Activated CD8-positive, alpha-beta T cell treated with anti-CD3 and anti-CD28 coated beads, Interleukin-2, amount 10 ng/mL, durations not matched to agents 7 days and 5 days (primary cell): ENCODE measurements at regions not wholly inside any gene's neighbourhood (a gene's known extent, or its start where the extent isn't known, plus 50 kb on each side); places are given as distances from the start of the nearest gene placed in this dataset.

Experiments used
- ATAC-seq: fragments of 150-1000 bp; cut with Tn5 transposase; one replicate; pipeline ENCODE4 v1.10.0; 2021; ENCODE audit warnings: moderate library complexity
- CTCF ChIA-PET: fragments of 350-600 bp; sonication (Branson Sonifier 250); formaldehyde crosslinking; loops from one replicate; lab custom pipeline; 2021; ENCODE audit warnings: antibody characterized with exemption; lab: Charles Lee
- POLR2A ChIA-PET: fragments of 350-600 bp; sonication (Branson Sonifier 250); formaldehyde crosslinking; loops from one replicate; lab custom pipeline; 2021; ENCODE audit warnings: antibody characterized with exemption; lab: Charles Lee
- DNase-seq: peaks from one replicate; pipeline ENCODE4 v3.0.0-alpha.2; 2020
- H3K27ac Mint-ChIP-seq: one replicate; pipeline ENCODE4 v1.8.0; 2021; ENCODE audit warnings: mild to moderate bottlenecking, mixed read lengths
- H3K27me3 Mint-ChIP-seq: one replicate; pipeline ENCODE4 v1.8.0; 2021; ENCODE audit warnings: low read depth, mixed read lengths
- H3K36me3 Mint-ChIP-seq: one replicate; pipeline ENCODE4 v1.8.0; 2021; ENCODE audit warnings: low read depth, mixed read lengths
- H3K4me1 Mint-ChIP-seq: one replicate; pipeline ENCODE4 v1.8.0; 2021; ENCODE audit warnings: low read depth, mixed read lengths
- H3K4me3 Mint-ChIP-seq: one replicate; pipeline ENCODE4 v1.8.0; 2021; ENCODE audit warnings: mild to moderate bottlenecking, mixed read lengths
- H3K9me3 Mint-ChIP-seq: one replicate; pipeline ENCODE4 v1.8.0; 2022; ENCODE audit warnings: mixed read lengths; ENCODE audit not compliant: insufficient read depth

DNA sequence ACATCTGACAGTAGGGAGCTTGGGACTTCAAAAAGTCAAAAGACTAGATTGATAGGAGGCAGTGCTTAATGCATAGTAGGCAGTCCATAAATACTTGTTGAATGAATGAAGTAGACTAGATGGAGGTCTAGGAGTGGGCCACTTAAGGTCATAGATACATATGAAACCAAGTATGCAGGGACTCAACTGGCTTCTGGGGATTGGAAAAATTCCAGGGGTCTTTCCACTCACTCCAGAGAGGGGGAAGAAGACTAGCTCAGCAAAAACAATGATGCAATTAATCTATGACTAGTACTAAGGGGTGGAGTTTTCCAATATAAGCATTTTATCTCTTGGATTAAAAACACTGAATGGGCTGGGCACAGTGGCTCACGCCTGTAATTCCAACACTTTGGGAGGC, 298.3 kb upstream of the XYLT1 start:
- H3K27ac Mint-ChIP-seq, result no peak overlapping the region
- no peak for ATAC-seq
- no peaks in the 10 kb centered on the region for H3K4me1 Mint-ChIP-seq
- no peak overlapping the region for H3K4me3 Mint-ChIP-seq
- no peaks in the 10 kb centered on the region for H3K27me3 Mint-ChIP-seq
- H3K36me3 Mint-ChIP-seq, result no peaks in the 10 kb centered on the region
- ChIA-PET POLR2A (no interaction called here), CTCF (no interaction called here)
- DNase-seq, result no peak
- H3K9me3 Mint-ChIP-seq, result no peaks in the 10 kb centered on the region

DNA sequence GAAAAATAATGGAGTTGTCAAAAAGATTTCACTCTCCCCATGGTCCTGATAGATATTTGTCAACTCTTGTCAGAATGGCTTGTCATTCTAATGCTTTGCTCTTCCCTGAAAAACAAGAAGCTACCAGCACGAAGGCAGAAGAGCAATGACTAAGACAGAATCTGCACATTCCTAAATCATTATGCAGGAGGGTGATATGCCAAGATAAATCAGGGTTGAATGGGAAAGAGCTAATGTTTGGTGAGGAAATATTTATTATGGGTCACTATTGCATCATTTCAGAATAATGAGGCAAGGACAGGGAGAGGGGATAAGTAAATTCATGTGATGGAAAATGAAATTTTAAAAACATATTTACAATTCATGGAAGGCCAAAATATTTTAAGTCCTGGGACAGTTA, 297.5 kb upstream of the XYLT1 start:
- POLR2A ChIA-PET, result no interaction called here
- CTCF ChIA-PET, result no interaction called here
- Mint-ChIP-seq H3K4me1 (no peaks in the 10 kb centered on the region), H3K9me3 (no peaks in the 10 kb centered on the region), H3K27me3 (peaks cover 2% of the 10 kb centered on the region), H3K36me3 (no peaks in the 10 kb centered on the region), H3K4me3 (no peak overlapping the region), H3K27ac (no peak overlapping the region)
- no peak for DNase-seq
- ATAC-seq, result no peak

DNA sequence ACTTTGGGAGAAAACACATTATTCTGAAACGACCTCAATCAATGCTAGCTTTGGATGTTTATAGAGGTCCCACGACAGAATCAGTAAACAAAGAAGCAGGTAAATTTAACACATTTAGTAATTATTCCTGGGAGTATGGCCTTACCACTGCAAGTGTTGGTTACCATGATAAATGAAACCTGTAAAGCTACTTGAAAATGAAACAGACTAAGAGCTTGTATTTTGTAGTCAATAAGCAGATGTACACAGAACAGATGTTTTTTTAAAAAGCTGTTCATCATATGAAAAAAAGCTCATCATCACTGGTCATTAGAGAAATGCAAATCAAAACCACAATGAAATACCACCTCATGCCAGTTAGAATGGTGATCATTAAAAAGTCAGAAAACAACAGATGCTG, 295.3 kb upstream of the XYLT1 start:
- ChIA-PET POLR2A (no interaction called here), CTCF (no interaction called here)
- H3K27ac Mint-ChIP-seq, result no peak overlapping the region
- H3K9me3 Mint-ChIP-seq, result no peaks in the 10 kb centered on the region
- ATAC-seq (no peak), DNase-seq (no peak)
- H3K27me3 Mint-ChIP-seq, result peaks cover 5% of the 10 kb centered on the region
- no peak overlapping the region for H3K4me3 Mint-ChIP-seq
- no peaks in the 10 kb centered on the region for H3K4me1 Mint-ChIP-seq
- H3K36me3 Mint-ChIP-seq, result no peaks in the 10 kb centered on the region

DNA sequence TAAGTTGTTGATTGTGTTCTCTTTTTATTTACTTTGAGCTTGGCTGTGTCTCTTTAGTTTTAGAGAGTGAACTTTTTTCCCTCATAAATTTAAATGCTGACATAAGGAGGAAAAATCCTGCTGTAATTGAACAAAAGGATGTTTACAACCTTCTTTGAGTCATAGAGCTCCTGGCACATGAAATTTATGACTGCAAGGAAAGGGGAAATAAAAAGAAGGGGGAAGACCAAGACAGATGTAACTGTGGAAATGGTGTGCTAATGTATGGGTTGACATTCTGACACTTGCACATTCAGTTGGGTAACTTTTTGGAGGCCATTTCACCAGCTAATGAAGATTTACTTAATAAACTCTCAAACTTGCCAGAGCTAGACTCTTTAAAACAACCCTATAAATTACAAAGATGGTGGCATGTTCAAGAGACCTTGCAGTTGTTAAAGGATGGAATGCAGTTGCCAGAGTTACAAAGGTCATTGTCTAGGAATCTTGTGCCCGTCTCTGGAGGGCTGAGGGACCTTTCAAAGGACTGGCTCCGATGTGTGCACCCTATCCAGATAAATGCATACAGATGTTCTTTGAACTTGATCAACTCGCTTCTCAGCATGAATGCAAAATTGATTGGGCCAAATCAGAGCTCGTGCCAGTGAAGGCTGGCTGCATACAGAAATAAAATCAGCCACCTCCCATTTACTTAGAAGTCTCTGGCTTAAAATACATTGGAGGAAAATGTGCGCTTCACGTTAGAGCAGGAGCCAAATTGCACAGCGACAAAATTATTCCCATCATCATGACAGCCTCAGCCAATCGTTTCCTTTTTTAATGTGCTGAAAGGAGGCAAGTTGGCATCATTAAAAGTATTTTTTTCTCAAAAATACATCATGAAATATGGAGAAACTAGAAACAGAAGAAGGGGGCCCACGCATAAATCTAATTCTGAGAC, 289.0 kb upstream of the XYLT1 start:
- ChIA-PET CTCF (no interaction called here), POLR2A (no interaction called here)
- Mint-ChIP-seq H3K36me3 (no peaks in the 10 kb centered on the region), H3K4me3 (no peak overlapping the region), H3K9me3 (no peaks in the 10 kb centered on the region), H3K27me3 (peaks cover 7% of the 10 kb centered on the region), H3K4me1 (no peaks in the 10 kb centered on the region), H3K27ac (no peak overlapping the region)
- no peak for ATAC-seq
- no peak for DNase-seq

DNA sequence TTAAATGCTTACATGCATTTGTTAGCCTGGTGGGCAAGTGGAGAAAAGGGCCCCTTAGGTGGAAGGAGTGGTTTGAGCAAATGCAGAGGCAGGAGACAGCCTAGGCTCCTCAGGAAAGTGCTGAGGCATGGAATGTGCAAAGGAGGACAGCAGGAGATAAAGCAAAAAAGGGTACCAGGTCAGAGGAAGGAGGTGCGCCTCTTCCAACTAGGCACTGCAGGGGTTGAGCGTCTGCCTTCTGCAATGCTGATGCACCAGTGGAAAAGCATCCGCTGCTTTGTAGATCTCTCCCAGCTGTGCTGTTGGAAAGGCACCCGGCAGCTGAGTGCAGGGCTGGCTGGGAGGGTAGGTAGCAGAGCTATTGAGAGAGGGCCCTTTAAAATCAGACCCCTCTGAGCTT, 287.0 kb upstream of the XYLT1 start:
- ChIA-PET POLR2A (no interaction called here), CTCF (no interaction called here)
- Mint-ChIP-seq H3K27ac (no peak overlapping the region), H3K4me1 (no peaks in the 10 kb centered on the region), H3K9me3 (no peaks in the 10 kb centered on the region), H3K4me3 (no peak overlapping the region), H3K36me3 (no peaks in the 10 kb centered on the region), H3K27me3 (peaks cover 5% of the 10 kb centered on the region)
- ATAC-seq (no peak), DNase-seq (no peak)

DNA sequence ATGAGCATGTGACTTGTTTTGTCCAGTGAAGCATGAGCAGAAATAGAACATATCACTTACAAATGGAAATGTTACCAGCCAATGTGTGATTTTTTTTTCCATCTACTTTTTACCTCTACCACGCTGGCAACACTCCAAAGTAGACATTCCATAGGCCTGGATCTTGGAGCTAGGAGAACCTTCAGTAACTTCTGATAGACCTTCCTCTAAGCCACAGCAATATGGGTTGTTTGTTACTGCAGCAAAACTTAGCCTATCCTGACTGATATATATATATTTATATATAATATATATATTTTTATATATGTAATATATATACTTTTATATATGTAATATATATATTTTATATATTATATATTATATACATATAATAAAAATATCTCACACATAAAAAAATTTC, 284.4 kb upstream of the XYLT1 start:
- H3K4me1 Mint-ChIP-seq, result no peaks in the 10 kb centered on the region
- DNase-seq, result no peak
- ATAC-seq, result no peak
- no peaks in the 10 kb centered on the region for H3K9me3 Mint-ChIP-seq
- H3K27ac Mint-ChIP-seq, result no peak overlapping the region
- H3K27me3 Mint-ChIP-seq, result no peaks in the 10 kb centered on the region
- H3K4me3 Mint-ChIP-seq, result no peak overlapping the region
- ChIA-PET CTCF (no interaction called here), POLR2A (no interaction called here)
- H3K36me3 Mint-ChIP-seq, result no peaks in the 10 kb centered on the region

DNA sequence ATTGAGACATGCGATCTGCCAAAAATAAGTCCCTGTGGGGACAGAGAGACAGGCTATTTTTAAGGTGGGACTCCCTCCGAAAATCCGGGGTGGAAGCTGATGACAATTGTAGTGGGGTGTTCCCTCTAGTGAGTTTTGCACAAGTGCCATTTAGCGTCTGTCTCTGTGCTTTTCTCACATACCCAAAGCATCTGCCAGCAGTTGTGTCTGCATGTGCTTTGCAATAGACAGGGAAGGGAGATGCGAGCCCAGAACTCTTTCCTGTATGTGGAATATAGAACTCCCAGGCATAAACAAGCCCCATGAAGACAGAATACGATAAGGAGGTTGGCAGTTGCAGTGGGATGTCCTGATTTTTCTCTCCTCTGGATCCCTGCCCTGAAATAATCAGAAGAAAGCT, 282.7 kb upstream of the XYLT1 start:
- DNase-seq (no peak), ATAC-seq (no peak)
- Mint-ChIP-seq H3K27me3 (no peaks in the 10 kb centered on the region), H3K9me3 (no peaks in the 10 kb centered on the region), H3K36me3 (no peaks in the 10 kb centered on the region), H3K4me1 (no peaks in the 10 kb centered on the region), H3K4me3 (no peak overlapping the region), H3K27ac (no peak overlapping the region)
- ChIA-PET POLR2A (no interaction called here), CTCF (no interaction called here)

DNA sequence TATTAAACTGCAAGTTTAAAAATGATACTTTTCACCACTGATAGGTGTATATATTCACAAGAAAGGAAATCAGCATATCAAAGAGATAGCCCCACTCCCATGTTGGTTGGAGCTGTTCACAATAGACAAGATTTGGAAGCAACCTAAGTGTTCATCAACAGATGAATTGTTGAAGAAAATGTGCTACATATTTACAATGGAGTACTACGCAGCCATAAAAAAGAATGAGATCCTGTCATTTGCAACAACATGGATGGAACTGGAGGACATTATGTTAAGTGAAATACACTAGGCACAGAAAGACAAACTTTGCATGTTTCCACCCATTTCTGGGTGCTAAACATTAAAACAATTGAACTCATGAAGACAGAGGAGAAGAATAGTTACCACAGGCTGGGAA, 278.9 kb upstream of the XYLT1 start:
- H3K9me3 Mint-ChIP-seq, result no peaks in the 10 kb centered on the region
- H3K27me3 Mint-ChIP-seq, result no peaks in the 10 kb centered on the region
- ATAC-seq, result no peak
- no peak for DNase-seq
- no peak overlapping the region for H3K27ac Mint-ChIP-seq
- no peaks in the 10 kb centered on the region for H3K4me1 Mint-ChIP-seq
- no peaks in the 10 kb centered on the region for H3K36me3 Mint-ChIP-seq
- CTCF ChIA-PET, result no interaction called here
- H3K4me3 Mint-ChIP-seq, result no peak overlapping the region
- POLR2A ChIA-PET, result no interaction called here

DNA sequence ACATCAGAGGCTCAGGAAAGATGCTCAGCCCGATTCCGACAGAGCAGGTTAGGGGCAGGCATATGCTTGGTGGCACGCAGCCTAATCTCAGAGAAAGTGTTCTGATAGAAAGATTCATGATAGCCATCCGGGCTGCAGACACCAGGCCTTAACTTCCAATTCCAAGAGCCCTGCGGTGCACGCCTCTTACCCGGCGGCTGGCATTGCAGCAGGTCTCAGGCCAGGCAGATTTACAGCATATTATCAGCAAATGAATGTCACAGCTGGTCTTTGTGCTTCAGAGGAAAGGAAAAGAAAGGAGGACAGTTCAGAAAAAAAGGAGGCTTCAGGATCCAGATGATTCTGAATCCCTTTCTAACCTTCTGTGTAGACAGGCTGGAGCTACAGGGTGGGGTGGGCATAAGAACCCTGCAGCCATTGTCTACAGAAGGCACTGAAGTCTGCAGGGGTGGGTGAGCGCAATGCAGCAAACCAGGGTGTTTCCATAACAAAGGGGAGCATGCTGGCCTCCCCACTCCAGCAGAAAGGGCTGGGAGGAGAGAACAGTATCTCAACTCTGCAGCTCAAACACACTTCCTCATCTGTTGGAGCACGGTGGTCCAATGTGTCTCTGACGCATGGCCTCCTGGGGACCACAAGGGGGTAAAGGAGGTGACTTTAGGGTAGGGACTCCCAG, 277.4 kb upstream of the XYLT1 start:
- ChIA-PET CTCF (no interaction called here), POLR2A (no interaction called here)
- ATAC-seq (no peak), DNase-seq (no peak)
- Mint-ChIP-seq H3K4me1 (no peaks in the 10 kb centered on the region), H3K9me3 (no peaks in the 10 kb centered on the region), H3K4me3 (no peak overlapping the region), H3K27me3 (no peaks in the 10 kb centered on the region), H3K27ac (no peak overlapping the region), H3K36me3 (no peaks in the 10 kb centered on the region)

DNA sequence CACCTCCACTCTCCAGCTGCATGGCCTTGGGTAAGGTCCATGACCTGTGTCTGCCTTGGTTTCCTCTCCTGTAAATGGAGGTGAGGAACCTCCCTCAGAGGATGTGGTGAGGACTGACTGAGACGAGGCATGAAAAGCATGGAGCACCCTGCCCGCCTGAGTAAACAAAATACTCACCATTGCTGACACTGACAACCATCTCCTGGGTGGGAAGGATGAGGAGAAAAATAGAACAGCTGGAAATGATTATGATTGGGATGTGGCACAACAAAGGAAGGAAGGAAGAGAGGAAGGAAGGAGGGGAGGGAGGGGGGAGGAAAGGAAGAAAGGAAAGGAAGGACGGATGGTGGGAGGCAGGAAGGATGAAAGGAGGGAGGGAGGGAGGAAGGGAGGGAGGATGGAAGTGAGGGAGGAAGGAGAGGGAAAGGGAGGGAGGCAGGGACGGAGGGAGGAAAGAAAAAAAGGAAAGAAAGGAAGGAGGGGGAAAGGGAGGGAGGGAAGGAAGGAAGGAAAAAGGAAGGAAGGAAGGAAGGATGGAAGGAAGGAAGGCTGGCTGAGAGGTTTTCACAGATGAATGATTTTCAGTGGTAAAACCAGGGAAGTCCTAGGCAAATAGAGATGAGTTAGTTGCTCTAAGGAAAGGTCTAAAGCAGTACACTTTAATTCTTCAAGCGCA, 276.5 kb upstream of the XYLT1 start:
- no peak for DNase-seq
- CTCF ChIA-PET, result no interaction called here
- Mint-ChIP-seq H3K27me3 (no peaks in the 10 kb centered on the region), H3K36me3 (no peaks in the 10 kb centered on the region), H3K27ac (no peak overlapping the region), H3K9me3 (no peaks in the 10 kb centered on the region), H3K4me1 (no peaks in the 10 kb centered on the region), H3K4me3 (no peak overlapping the region)
- POLR2A ChIA-PET, result no interaction called here
- no peak for ATAC-seq

DNA sequence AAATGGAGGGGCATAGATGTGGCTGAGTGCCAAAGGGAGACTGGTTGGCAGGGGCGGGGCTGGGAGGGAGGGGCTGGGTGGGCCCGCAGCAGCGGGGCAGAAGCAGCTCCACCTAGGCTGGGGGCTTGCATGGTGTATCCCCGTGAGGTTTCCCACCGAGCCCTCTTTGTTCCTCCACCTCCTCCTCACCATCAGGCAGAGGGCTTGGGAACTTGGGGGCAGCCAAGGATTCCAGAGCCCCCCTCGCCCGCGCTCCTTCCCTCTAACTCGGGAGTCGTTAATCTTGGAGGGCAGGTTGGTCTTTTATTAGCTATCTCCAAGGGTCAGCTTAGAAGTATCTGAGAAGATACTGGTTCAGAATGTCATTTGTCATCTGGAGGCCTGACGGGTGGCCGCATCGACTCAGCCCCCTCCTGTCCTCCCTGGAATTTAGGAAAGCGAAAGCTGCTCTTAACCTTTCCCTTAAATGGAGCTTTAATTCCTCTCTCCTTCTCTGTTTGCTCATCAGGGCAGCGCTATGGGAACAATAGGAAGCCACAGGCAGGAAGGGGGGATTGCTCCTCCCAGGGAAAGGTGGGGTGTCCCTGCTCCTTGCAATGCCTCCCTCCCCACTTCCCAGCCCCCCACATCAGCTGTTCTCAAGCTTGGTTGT, 274.3 kb upstream of the XYLT1 start:
- H3K9me3 Mint-ChIP-seq, result no peaks in the 10 kb centered on the region
- no peak overlapping the region for H3K4me3 Mint-ChIP-seq
- H3K4me1 Mint-ChIP-seq, result no peaks in the 10 kb centered on the region
- DNase-seq, result no peak
- ChIA-PET CTCF (no interaction called here), POLR2A (no interaction called here)
- no peaks in the 10 kb centered on the region for H3K27me3 Mint-ChIP-seq
- no peak for ATAC-seq
- H3K36me3 Mint-ChIP-seq, result no peaks in the 10 kb centered on the region
- H3K27ac Mint-ChIP-seq, result no peak overlapping the region

DNA sequence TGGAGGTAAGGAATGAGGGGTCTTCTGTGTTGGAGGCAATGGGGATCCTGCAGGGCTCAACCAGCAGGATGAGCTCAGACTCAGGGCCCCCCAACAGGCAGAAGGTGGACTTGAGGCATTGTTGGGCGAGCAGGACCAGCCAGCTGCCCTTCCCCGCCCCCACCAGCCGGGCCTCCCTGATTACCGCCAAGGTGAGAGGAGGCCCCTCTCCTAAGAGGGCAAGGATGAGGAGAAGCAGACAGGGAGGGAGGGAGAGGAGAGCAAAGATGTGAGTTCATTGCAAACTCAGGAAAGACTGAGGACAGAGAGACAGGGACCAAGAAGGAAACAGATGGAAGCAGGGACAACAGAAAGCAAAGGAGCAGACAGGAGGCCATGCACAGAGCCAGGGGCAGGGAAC, 272.8 kb upstream of the XYLT1 start:
- Mint-ChIP-seq H3K27me3 (no peaks in the 10 kb centered on the region), H3K36me3 (no peaks in the 10 kb centered on the region), H3K4me3 (no peak overlapping the region), H3K4me1 (no peaks in the 10 kb centered on the region), H3K27ac (no peak overlapping the region), H3K9me3 (no peaks in the 10 kb centered on the region)
- ChIA-PET CTCF (no interaction called here), POLR2A (no interaction called here)
- no peak for ATAC-seq
- DNase-seq, result no peak
